Medulla oblongata (tissue), 1 donor: ENCODE measurements at regions not wholly inside any gene's neighbourhood (a gene's known extent, or its start where the extent isn't known, plus 50 kb on each side); places are given as distances from the start of the nearest gene placed in this dataset.

Source experiments
- DNase-seq: peaks from one replicate; pipeline ENCODE4 v3.0.0-alpha.2; 2015; ENCODE audit errors: extremely low spot score

GRCh38 chr11:92829121-92829520 is 140.3 kb upstream of the MTNR1B start:
- no peak for DNase-seq

GRCh38 chr11:92829671-92830070 is 139.8 kb upstream of the MTNR1B start:
- no peak for DNase-seq

GRCh38 chr11:92830377-92831155 is 138.9 kb upstream of the MTNR1B start:
- no peak for DNase-seq

GRCh38 chr11:92834296-92835020 is 135.0 kb upstream of the MTNR1B start:
- no peak for DNase-seq

GRCh38 chr11:92837595-92837994 is 131.9 kb upstream of the MTNR1B start:
- no peak for DNase-seq

- no peak for DNase-seq
Measured at GRCh38 chr11:92838759-92839310, 130.6 kb upstream of the MTNR1B start.

- no peak for DNase-seq
Measured at GRCh38 chr11:92839450-92839849, 130.0 kb upstream of the MTNR1B start.

- no peak for DNase-seq
Measured at GRCh38 chr11:92841719-92842118, 127.7 kb upstream of the MTNR1B start.

- DNase-seq, result no peak
Measured at GRCh38 chr11:92843455-92843854, 126.0 kb upstream of the MTNR1B start.

- no peak for DNase-seq
Measured at GRCh38 chr11:92844197-92844596, 125.3 kb upstream of the MTNR1B start.

- no peak for DNase-seq
Measured at GRCh38 chr11:92845390-92845789, 124.1 kb upstream of the MTNR1B start.

- DNase-seq, result no peak
Measured at GRCh38 chr11:92845805-92846204, 123.6 kb upstream of the MTNR1B start.

- no peak for DNase-seq
Measured at GRCh38 chr11:92846491-92847125, 122.8 kb upstream of the MTNR1B start.

- DNase-seq, result no peak
Measured at GRCh38 chr11:92848578-92848977, 120.9 kb upstream of the MTNR1B start.

- no peak for DNase-seq
Measured at GRCh38 chr11:92850296-92850826, 119.1 kb upstream of the MTNR1B start.

- DNase-seq, result no peak
Measured at GRCh38 chr11:92852229-92852628, 117.2 kb upstream of the MTNR1B start.

GRCh38 chr11:92852946-92853345 is 116.5 kb upstream of the MTNR1B start:
- no peak for DNase-seq

GRCh38 chr11:92854162-92854561 is 115.3 kb upstream of the MTNR1B start:
- DNase-seq, result no peak

- DNase-seq, result no peak
Measured at GRCh38 chr11:92854952-92855351, 114.5 kb upstream of the MTNR1B start.

- DNase-seq, result no peak
Measured at GRCh38 chr11:92855607-92856405, 113.6 kb upstream of the MTNR1B start.

- DNase-seq, result no peak
Measured at GRCh38 chr11:92857407-92857806, 112.0 kb upstream of the MTNR1B start.
